NCI-H1105 treated with DMSO at 0.1 percent for 48 hours (cell line): ENCODE measurements at regions not wholly inside any gene's neighbourhood (a gene's known extent, or its start where the extent isn't known, plus 50 kb on each side); places are given as distances from the start of the nearest gene placed in this dataset.
A peak's percentile ranks its signal among the peaks of the same experiment; 100 is the strongest.

ENCODE experiments used
- DNase-seq: peaks from one replicate; lab custom pipeline; 2025; lab: John Stamatoyannopoulos, UW

- DNase-seq: no peak
These were observed 253.9 kb upstream of the MAN1A1 start for GRCh38 chr6:119603501-119603900.

DNA sequence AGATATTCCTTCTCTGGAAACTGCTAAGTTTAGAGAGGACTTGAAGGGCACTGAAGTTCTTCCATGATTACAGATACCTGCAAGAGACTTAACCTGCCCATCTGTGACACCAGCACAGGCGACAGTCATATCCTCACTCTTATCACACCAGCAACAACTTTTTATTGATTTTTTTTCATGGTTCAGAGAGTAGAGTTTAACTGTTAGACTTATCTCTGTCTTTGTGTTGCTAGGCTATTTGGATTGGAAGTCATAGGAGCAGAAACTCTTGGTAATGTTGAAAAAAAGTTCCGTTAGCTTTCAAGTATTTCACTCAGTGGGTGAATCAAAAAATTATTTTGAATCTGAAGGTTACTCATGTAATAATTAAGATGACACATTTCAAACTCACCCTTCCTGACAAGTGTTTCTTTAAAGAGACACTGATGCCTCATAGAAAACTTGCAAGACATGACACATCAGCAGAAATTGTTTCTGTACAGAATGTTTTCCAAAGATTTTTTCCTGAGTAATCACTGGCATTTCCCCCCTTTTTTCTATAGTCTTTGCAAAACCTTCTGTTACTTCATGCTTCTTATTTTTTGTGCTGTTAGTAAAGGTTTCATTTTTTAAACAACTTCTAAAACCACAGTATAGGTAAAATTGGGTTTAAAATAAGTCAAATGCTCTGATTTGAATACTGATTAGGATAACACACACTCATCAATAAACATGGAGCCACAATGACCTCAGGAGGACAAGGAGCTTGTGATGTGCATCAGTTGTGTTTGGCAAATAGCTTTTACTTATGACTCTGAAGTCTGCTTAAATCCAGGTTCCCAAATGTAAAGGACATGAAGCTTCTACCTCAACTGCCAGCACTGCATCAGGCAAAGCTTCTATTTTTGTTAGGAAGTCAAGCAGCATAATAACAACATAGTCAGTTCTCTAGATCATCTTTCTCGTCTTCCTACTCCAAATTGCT lies 252.9 kb upstream of the MAN1A1 start:
- no peak for DNase-seq

DNA sequence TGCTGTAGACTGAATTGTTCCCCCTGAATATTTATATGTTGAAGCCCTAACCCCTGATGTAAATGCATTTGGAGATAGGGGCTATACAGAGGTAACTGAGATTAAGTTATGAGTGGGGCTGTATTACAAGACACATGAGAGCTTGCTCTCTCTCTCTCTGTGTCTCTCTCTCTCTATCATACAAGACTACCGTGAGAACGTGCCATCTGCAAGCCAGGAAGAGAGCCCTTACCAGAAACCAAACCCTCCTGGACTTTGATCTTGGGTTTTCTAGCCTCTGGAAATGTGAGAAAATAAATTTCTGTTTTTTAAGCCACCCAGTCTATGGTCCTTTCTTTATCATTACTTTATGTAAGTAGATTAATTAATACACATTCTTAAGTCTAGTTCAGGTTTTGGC lies 249.3 kb upstream of the MAN1A1 start:
- no peak for DNase-seq

DNA sequence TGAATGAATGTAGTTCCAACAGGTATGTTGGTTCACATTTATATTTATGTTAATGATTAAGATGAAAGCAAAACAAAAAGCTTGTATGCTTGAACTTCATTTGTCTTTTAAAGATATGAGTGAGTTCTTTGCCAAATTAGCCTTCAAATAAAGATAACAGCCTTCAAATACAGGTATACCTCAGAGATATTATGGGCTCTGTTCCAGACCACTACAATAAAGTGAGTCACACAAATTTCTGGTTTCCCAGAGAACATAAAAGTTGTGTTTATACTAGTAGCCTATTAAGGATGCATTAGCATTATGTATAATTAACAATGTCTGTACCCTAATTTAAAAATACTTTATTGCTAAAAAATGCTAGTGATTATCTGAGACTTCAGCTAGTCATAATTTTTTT lies 245.3 kb upstream of the MAN1A1 start:
- peak; percentile 31 for DNase-seq

- DNase-seq: no peak
These were observed 241.7 kb upstream of the MAN1A1 start for GRCh38 chr6:119591235-119591634.

DNA sequence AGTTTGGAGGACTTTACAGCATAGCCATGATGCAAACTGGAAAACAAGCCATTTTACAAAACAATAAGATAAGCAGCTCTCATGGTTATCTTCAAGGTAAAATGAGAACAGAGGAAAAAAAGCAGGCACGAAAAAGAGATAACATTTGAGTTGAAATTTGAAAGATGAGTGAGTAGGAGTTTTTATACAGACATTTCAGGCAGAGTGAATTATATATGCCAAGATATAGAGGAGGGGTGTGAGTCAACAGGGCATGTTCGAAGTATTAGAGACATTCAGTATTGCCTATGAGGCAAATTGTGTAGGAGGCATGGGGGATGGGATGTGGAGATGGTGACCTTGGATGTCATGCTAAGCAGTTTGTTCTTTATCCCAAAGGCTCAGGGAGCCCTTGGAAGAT lies 240.5 kb upstream of the MAN1A1 start:
- no peak for DNase-seq

GRCh38 chr6:119587537-119587936 lies 238.0 kb upstream of the MAN1A1 start:
- no peak for DNase-seq

- DNase-seq: peak; percentile 63
These were observed 236.8 kb upstream of the MAN1A1 start for GRCh38 chr6:119586250-119586882.

GRCh38 chr6:119584088-119584487 lies 234.5 kb upstream of the MAN1A1 start:
- no peak for DNase-seq

- no peak for DNase-seq
These were observed 231.7 kb upstream of the MAN1A1 start for GRCh38 chr6:119581220-119581619.

GRCh38 chr6:119575721-119576120 lies 226.2 kb upstream of the MAN1A1 start:
- no peak for DNase-seq

- no peak for DNase-seq
These were observed 219.0 kb upstream of the MAN1A1 start for GRCh38 chr6:119568580-119568979.

DNA sequence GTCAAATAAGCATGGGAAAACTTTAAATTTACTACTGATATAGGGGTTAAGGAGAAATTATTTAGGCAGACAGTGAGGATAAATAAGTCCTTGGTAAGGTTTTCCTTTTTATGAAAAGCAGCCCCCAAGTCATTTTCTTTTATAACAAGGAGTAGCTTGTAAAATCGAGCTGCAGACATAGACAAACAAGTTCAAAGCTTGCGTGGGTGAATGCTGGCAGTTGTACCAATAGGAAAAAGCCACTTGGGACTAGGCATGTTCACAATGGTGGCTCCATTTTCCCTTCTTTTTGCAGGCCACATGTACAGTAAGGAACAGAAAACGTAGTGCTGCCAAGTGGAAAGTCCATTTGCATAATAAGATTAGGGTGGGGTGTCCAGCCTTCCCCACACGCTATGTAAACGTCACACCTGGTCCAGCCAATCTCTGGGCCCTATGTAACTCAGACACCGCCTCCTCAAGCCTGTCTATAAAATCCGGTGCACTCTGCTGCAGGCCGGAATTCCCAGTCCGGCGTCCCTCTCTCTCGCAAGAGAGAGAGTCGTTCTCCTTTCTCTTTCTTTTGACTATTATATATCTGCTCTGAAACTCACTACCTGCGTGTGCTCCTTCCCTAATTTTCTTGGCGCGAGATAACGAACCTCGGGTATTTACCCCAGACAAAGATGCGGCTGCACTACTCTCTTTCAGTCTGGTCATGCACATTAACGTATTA lies 217.1 kb upstream of the MAN1A1 start:
- no peak for DNase-seq

- no peak for DNase-seq
These were observed 216.3 kb upstream of the MAN1A1 start for GRCh38 chr6:119565893-119566292.

- no peak for DNase-seq
These were observed 212.6 kb upstream of the MAN1A1 start for GRCh38 chr6:119562168-119562567.

DNA sequence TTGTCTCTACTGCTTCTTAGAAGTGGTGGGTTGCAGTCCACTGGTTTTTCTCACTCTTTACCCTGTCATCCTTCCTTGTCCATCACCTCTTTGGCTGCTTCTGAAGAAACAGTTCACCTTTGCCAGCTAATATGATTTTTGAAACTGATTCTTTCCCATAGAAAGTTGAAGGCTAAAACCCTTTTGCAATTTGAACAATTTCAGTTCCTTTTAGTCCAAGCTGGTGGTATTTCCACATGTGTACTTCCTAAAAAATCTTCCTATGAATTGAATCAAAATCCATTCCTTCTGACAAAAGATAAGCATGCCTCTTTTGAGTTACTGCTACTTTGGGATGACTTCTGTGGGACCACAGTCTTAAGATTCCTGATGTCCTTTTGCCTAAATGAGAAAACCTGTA lies 210.0 kb upstream of the MAN1A1 start:
- DNase-seq: no peak

GRCh38 chr6:119557239-119557638 lies 207.7 kb upstream of the MAN1A1 start:
- no peak for DNase-seq

GRCh38 chr6:119552021-119552420 lies 202.5 kb upstream of the MAN1A1 start:
- no peak for DNase-seq

DNA sequence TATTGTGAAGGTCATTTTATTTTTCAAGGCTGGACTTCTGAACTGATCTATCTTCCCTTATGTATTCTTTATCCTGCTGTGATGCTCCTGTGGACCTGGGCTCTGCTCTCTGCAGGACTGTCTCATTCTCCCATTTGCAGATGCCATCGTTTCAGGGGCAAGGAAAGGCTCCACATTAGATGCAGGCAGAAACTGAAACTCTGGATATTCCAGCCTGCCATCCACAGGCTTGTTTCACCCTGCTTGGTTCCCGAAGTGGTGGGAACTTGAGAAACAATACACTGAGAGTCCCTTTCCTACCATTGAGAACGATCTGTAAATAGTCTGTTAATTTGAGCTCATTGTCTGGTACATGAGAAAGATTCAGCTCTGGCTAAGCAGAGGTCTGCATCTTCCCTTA lies 197.5 kb upstream of the MAN1A1 start:
- no peak for DNase-seq

DNA sequence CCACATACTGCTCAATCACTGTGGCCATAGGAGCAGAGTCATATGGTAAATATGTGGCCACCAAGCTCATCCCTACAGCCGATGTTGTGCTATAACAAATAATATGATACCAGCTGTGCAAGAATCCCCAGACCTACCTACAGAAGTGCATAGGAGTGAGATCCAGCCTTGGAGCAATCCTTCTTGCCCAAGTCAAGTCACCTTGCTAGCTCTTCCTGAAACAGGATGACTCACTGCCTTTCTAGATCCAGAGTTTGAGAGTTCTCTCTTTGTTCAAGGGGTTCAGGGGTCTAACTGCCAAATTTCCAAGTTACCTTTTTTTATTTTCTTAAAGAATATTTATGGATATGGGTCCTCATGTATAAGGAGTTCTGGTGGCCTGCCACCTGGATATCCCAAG lies 195.7 kb upstream of the MAN1A1 start:
- no peak for DNase-seq

DNA sequence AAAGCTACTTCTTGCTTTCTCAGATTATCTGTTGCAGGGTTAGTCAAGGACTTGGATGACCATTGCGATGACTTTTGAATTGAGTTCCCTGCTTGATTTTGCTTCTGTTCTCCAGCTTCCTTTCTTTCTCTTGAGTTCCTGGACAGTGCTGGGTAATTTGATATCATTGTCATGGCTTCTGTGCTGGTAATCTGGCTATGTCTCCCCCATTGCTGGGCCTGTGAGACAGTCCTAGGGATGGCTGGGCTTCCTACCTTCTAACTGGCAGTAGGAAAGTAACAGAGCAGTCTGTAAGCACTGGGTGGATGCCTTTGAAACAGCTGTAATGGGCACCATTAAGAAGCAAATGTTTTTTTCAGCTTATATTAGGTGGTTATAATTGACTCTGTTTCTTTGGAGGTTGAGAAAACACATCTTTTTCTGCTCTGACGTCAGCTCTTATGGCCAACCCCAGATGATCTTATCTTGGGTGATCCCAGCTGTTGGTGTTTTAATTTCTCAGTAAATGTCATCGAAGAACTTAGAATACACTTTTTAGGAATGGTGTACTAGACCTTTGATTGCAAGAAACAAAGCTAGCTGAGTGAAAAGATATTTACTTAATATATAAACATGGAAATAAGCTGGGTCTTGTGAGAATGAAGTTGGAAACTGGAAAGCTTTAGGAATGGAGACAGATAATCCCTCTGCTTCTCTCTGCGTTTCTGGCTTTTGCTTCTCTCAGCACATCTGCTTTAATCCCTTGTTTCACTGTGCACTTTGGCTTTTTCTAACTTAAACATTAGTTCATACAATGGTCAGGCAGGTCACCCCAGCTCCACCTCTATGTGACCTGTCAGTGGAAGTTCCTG lies 195.0 kb upstream of the MAN1A1 start:
- no peak for DNase-seq

DNA sequence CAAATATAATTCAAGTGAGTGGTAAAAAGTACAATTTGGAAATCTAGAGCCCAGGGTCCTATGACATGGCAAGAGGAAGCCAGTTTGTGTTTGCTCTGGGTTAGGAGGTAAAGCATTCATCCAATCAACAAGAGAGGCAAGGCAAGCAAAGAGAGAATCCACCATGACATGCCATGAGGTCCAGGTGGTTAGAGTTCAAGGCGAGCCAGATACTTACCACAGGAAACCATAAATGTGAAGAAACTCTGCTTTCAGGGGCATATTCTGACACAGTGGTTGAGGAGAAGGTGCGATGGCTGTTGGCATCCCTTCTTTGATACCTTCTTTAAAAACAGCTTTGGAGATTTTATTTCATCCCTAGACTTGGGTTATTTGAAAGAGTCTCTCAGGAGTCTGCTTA lies 193.8 kb upstream of the MAN1A1 start:
- DNase-seq: no peak
